H1 (cell line): ENCODE measurements at regions not wholly inside any gene's neighbourhood (a gene's known extent, or its start where the extent isn't known, plus 50 kb on each side); places are given as distances from the start of the nearest gene placed in this dataset.

Experiments
- CTCF ChIA-PET: fragments of 300-600 bp; sonication (Branson Sonifier 250); formaldehyde crosslinking; loops from one replicate; lab custom pipeline; 2021; ENCODE audit not compliant: partially characterized antibody; lab: Charles Lee
- POLR2A ChIA-PET: fragments of 300-600 bp; sonication (Branson Sonifier 250); formaldehyde crosslinking; loops from one replicate; lab custom pipeline; 2021; ENCODE audit warnings: inconsistent platforms; ENCODE audit not compliant: partially characterized antibody; lab: Charles Lee
- DNase-seq, 2 experiments: peaks; one replicate each; pipeline versions ENCODE4 v3.0.0 to v3.0.0-alpha.2; 2010 to 2022; ENCODE audit warnings: low spot score in 2 of 2, low read depth in 1 of 2, mixed read lengths in 1 of 2
- FAIRE-seq: peaks from 2 replicates; lab custom pipeline; 2011; peaks lifted over from hg19 to GRCh38; lab: Jason Lieb, UNC
- H2AFZ ChIP-seq: 2 replicates; pipeline ENCODE4 v1.8.1; 2012; ENCODE audit warnings: low read length, inconsistent platforms
- H2AK5ac ChIP-seq: 2 replicates; pipeline ENCODE4 v1.6.1; 2013; ENCODE audit warnings: low read depth, low read length
- H2BK120ac ChIP-seq: replicated peaks from 2 replicates; pipeline ENCODE3; 2013; ENCODE audit warnings: low read depth, low read length, inconsistent platforms
- H2BK12ac ChIP-seq: 2 replicates; pipeline ENCODE4 v1.6.1; 2013; ENCODE audit warnings: low read depth, low read length
- H2BK15ac ChIP-seq: 2 replicates; pipeline ENCODE4 v1.6.1; 2013; ENCODE audit warnings: low read length
- H2BK20ac ChIP-seq: 2 replicates; pipeline ENCODE4 v1.6.1; 2013; ENCODE audit warnings: low read length
- H2BK5ac ChIP-seq: 2 replicates; pipeline ENCODE4 v1.6.1; 2013; ENCODE audit warnings: low read depth, low read length
- H3K14ac ChIP-seq: 2 replicates; pipeline ENCODE4 v1.6.1; 2013; ENCODE audit warnings: inconsistent platforms; ENCODE audit not compliant: insufficient read length
- H3K18ac ChIP-seq: 2 replicates; pipeline ENCODE4 v1.6.1; 2013; ENCODE audit warnings: low read length; ENCODE audit errors: extremely low read depth
- H3K23ac ChIP-seq: 2 replicates; pipeline ENCODE4 v1.6.1; 2013; ENCODE audit warnings: inconsistent platforms; ENCODE audit not compliant: insufficient read length
- H3K23me2 ChIP-seq: 2 replicates; pipeline ENCODE4 v1.6.1; 2013; ENCODE audit warnings: low read depth, low read length
- H3K27ac ChIP-seq: 2 replicates; pipeline ENCODE4 v1.6.1; 2011; ENCODE audit warnings: low read depth, low read length, inconsistent platforms
- H3K27me3 ChIP-seq, 4 experiments: replicated peaks in 1 of 4; 1 replicate in 1 of 4; 2 replicates in 3 of 4; pipeline versions ENCODE4 v1.6.1 to v1.8.1; 2011 to 2013; ENCODE audit warnings: low read length in 3 of 4, mild to moderate bottlenecking in 3 of 4, inconsistent platforms in 2 of 4, mixed read lengths in 2 of 4, moderate library complexity in 1 of 4; ENCODE audit not compliant: control insufficient read depth in 3 of 4, insufficient read depth in 3 of 4; ENCODE audit errors: extremely low read depth in 1 of 4
- H3K36me3 ChIP-seq, 4 experiments: 2 replicates each; pipeline versions ENCODE4 v1.6.1 to v1.8.1; 2011 to 2013; ENCODE audit warnings: mild to moderate bottlenecking in 4 of 4, low read length in 3 of 4, moderate library complexity in 2 of 4, control low read depth in 1 of 4, inconsistent platforms in 1 of 4; ENCODE audit not compliant: insufficient read depth in 4 of 4, control insufficient read depth in 2 of 4
- H3K4ac ChIP-seq: replicated peaks from 2 replicates; pipeline ENCODE3; 2013; ENCODE audit warnings: low read length, low read depth, mixed read lengths, inconsistent platforms; ENCODE audit not compliant: insufficient read length
- H3K4me1 ChIP-seq, 4 experiments: replicated peaks in 1 of 4; 1 replicate in 1 of 4; 2 replicates in 3 of 4; pipeline versions ENCODE4 v1.6.1 to v1.8.1; 2011 to 2013; ENCODE audit warnings: low read length in 3 of 4, inconsistent platforms in 2 of 4, mixed read lengths in 1 of 4; ENCODE audit not compliant: insufficient read depth in 4 of 4, control insufficient read depth in 3 of 4
- H3K4me2 ChIP-seq, 2 experiments: 2 replicates each; pipeline versions ENCODE4 v1.6.1 to v1.8.1; 2011 to 2013; ENCODE audit warnings: low read depth in 2 of 2, low read length in 2 of 2, control low read depth in 1 of 2, inconsistent platforms in 1 of 2, mild to moderate bottlenecking in 1 of 2; ENCODE audit not compliant: insufficient read depth in 1 of 2
- H3K4me3 ChIP-seq, 4 experiments: fragments of 200-600, 300-600 bp in 1 of 4; sonication (generic), shearing (Covaris generic), sonication (Bioruptor Twin) in 1 of 4; 2 replicates each; pipeline versions ENCODE4 v1.5.1 to v1.8.1; 2011 to 2016; ENCODE audit warnings: low read length in 4 of 4, low read depth in 3 of 4, control low read depth in 2 of 4, inconsistent platforms in 2 of 4, mild to moderate bottlenecking in 2 of 4, mixed read lengths in 1 of 4, moderate library complexity in 1 of 4; ENCODE audit not compliant: insufficient read depth in 2 of 4; ENCODE audit errors: extremely low read depth in 1 of 4
- H3K56ac ChIP-seq: replicated peaks from 2 replicates; pipeline ENCODE3; 2013; ENCODE audit warnings: low read depth, mild to moderate bottlenecking, mixed read lengths, low read length, inconsistent platforms; ENCODE audit not compliant: insufficient read length
- H3K79me1 ChIP-seq: 2 replicates; pipeline ENCODE4 v1.6.1; 2013; ENCODE audit warnings: low read depth, low read length, control low read depth
- H3K79me2 ChIP-seq, 2 experiments: 2 replicates each; pipeline versions ENCODE4 v1.6.1 to v1.8.1; 2012 to 2013; ENCODE audit warnings: low read length in 2 of 2, mild to moderate bottlenecking in 2 of 2, inconsistent platforms in 1 of 2; ENCODE audit not compliant: insufficient read depth in 2 of 2, control insufficient read depth in 1 of 2
- H3K9ac ChIP-seq, 4 experiments: replicated peaks in 1 of 4; 1 replicate in 1 of 4; 2 replicates in 3 of 4; pipeline versions ENCODE4 v1.6.1 to v1.8.1; 2011 to 2013; ENCODE audit warnings: low read depth in 3 of 4, low read length in 3 of 4, control low read depth in 2 of 4, mild to moderate bottlenecking in 2 of 4, moderate library complexity in 2 of 4, inconsistent platforms in 1 of 4; ENCODE audit errors: extremely low read depth in 1 of 4
- H3K9me3 ChIP-seq, 2 experiments: 2 replicates each; pipeline versions ENCODE4 v1.6.1 to v1.8.1; 2012 to 2013; ENCODE audit warnings: mild to moderate bottlenecking in 2 of 2, moderate library complexity in 2 of 2, control low read depth in 1 of 2, inconsistent platforms in 1 of 2, low read depth in 1 of 2, low read length in 1 of 2, mixed read lengths in 1 of 2; ENCODE audit not compliant: insufficient read depth in 2 of 2
- H4K20me1 ChIP-seq, 2 experiments: replicated peaks in 1 of 2; 2 replicates each; pipeline versions ENCODE3 to v1.8.1; 2011 to 2013; ENCODE audit warnings: inconsistent platforms in 2 of 2, low read length in 2 of 2, mild to moderate bottlenecking in 1 of 2; ENCODE audit not compliant: insufficient read depth in 2 of 2, control insufficient read depth in 1 of 2
- H4K5ac ChIP-seq: 2 replicates; pipeline ENCODE4 v1.6.1; 2013; ENCODE audit warnings: low read length, low read depth, mixed read lengths, inconsistent platforms; ENCODE audit not compliant: insufficient read length
- H4K8ac ChIP-seq: 2 replicates; pipeline ENCODE4 v1.8.0; 2013; ENCODE audit warnings: mild to moderate bottlenecking, moderate library complexity, low read length, inconsistent platforms; ENCODE audit not compliant: insufficient read depth; ENCODE audit errors: extremely low read depth
- H4K91ac ChIP-seq: replicated peaks from 2 replicates; pipeline ENCODE3; 2013; ENCODE audit warnings: low read length, mixed read lengths, inconsistent platforms; ENCODE audit not compliant: insufficient read length
- WGBS, 2 experiments: shearing (Covaris generic) in 1 of 2; methylation state at CpG; one replicate each; pipeline versions ENCODE4 v1.1.6 to v1.1.7; 2013 to 2015; ENCODE audit warnings: low lambda C conversion rate in 2 of 2, mixed read lengths in 2 of 2, inconsistent platforms in 1 of 2, low coverage in 1 of 2, missing lambda C conversion rate in 1 of 2; ENCODE audit not compliant: insufficient replicate concordance in 2 of 2, insufficient coverage in 1 of 2, insufficient read length in 1 of 2; ENCODE audit errors: extremely low coverage in 1 of 2, missing lambda C conversion rate in 1 of 2; 5-methylcytosine and 5-hydroxymethylcytosine counted together
- TF ChIP-seq, protein P1 (sequence below): fragments of 300-600 bp; sonication (generic); IDR thresholded peaks from 2 replicates; pipeline ENCODE4 v1.7.1; 2012; ENCODE audit warnings: low read length, moderate library complexity, mild to moderate bottlenecking, inconsistent platforms; ENCODE audit not compliant: insufficient replicate concordance

DNA sequence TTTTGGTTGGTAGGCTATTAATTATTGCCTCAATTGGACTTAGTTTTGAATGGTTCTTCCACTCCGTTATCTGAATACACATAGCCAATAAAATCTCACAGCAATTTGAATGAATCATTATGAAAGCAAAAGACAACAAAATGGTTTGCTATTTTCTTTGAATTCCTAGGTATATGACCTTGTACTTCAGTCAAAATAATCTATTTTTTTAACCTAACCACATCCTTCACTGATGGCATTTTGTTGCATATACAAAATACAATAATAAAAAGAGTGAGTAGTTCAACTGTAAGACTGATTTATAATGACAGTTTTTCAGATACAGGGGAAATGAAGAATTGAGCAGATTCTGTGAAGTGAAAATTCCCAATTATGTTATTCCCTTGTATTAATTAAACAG is 433.1 kb downstream of the HTR7 start:
- Histone ChIP-seq H4K20me1 (no peaks in the 10 kb centered on the region), H3K79me2 (no peaks in the 10 kb centered on the region), H3K4ac (no peak overlapping the region), H2BK120ac (no peak overlapping the region), H2BK12ac (no peak overlapping the region), H3K9ac (no peak overlapping the region), H3K4me3 (no peak overlapping the region), H2BK5ac (no peak overlapping the region), H3K27ac (no peak overlapping the region), H3K56ac (no peak overlapping the region), H3K4me2 (no peak overlapping the region), H3K27me3 (no peaks in the 10 kb centered on the region), H4K5ac (no peak overlapping the region), H2BK15ac (no peak overlapping the region), H3K36me3 (no peaks in the 10 kb centered on the region), H4K8ac (no peak overlapping the region), H3K9me3 (no peaks in the 10 kb centered on the region), H3K23me2 (no peaks in the 10 kb centered on the region), H3K79me1 (no peaks in the 10 kb centered on the region), H2BK20ac (no peak overlapping the region), H4K91ac (no peak overlapping the region), H3K14ac (no peak overlapping the region), H2AK5ac (no peak overlapping the region), H3K4me1 (no peaks in the 10 kb centered on the region), H2AFZ (no peak overlapping the region), H3K18ac (no peak overlapping the region), H3K23ac (no peak overlapping the region)
- POLR2A ChIA-PET: no interaction called here
- CTCF ChIA-PET: interaction anchor here (1.4 kb wide), 1 partner anchor 166 kb away, joined by 4 read pairs; no protein-coding TSS in a partner anchor
- WGBS, 2 experiments: 89% methylated on average over 1 of the region's 1 CpG; no CpG with 5 or more reads in 1 of the 2 experiments
- FAIRE-seq: no peak
- no peak for DNase-seq
- TF ChIP-seq, protein P1, sequence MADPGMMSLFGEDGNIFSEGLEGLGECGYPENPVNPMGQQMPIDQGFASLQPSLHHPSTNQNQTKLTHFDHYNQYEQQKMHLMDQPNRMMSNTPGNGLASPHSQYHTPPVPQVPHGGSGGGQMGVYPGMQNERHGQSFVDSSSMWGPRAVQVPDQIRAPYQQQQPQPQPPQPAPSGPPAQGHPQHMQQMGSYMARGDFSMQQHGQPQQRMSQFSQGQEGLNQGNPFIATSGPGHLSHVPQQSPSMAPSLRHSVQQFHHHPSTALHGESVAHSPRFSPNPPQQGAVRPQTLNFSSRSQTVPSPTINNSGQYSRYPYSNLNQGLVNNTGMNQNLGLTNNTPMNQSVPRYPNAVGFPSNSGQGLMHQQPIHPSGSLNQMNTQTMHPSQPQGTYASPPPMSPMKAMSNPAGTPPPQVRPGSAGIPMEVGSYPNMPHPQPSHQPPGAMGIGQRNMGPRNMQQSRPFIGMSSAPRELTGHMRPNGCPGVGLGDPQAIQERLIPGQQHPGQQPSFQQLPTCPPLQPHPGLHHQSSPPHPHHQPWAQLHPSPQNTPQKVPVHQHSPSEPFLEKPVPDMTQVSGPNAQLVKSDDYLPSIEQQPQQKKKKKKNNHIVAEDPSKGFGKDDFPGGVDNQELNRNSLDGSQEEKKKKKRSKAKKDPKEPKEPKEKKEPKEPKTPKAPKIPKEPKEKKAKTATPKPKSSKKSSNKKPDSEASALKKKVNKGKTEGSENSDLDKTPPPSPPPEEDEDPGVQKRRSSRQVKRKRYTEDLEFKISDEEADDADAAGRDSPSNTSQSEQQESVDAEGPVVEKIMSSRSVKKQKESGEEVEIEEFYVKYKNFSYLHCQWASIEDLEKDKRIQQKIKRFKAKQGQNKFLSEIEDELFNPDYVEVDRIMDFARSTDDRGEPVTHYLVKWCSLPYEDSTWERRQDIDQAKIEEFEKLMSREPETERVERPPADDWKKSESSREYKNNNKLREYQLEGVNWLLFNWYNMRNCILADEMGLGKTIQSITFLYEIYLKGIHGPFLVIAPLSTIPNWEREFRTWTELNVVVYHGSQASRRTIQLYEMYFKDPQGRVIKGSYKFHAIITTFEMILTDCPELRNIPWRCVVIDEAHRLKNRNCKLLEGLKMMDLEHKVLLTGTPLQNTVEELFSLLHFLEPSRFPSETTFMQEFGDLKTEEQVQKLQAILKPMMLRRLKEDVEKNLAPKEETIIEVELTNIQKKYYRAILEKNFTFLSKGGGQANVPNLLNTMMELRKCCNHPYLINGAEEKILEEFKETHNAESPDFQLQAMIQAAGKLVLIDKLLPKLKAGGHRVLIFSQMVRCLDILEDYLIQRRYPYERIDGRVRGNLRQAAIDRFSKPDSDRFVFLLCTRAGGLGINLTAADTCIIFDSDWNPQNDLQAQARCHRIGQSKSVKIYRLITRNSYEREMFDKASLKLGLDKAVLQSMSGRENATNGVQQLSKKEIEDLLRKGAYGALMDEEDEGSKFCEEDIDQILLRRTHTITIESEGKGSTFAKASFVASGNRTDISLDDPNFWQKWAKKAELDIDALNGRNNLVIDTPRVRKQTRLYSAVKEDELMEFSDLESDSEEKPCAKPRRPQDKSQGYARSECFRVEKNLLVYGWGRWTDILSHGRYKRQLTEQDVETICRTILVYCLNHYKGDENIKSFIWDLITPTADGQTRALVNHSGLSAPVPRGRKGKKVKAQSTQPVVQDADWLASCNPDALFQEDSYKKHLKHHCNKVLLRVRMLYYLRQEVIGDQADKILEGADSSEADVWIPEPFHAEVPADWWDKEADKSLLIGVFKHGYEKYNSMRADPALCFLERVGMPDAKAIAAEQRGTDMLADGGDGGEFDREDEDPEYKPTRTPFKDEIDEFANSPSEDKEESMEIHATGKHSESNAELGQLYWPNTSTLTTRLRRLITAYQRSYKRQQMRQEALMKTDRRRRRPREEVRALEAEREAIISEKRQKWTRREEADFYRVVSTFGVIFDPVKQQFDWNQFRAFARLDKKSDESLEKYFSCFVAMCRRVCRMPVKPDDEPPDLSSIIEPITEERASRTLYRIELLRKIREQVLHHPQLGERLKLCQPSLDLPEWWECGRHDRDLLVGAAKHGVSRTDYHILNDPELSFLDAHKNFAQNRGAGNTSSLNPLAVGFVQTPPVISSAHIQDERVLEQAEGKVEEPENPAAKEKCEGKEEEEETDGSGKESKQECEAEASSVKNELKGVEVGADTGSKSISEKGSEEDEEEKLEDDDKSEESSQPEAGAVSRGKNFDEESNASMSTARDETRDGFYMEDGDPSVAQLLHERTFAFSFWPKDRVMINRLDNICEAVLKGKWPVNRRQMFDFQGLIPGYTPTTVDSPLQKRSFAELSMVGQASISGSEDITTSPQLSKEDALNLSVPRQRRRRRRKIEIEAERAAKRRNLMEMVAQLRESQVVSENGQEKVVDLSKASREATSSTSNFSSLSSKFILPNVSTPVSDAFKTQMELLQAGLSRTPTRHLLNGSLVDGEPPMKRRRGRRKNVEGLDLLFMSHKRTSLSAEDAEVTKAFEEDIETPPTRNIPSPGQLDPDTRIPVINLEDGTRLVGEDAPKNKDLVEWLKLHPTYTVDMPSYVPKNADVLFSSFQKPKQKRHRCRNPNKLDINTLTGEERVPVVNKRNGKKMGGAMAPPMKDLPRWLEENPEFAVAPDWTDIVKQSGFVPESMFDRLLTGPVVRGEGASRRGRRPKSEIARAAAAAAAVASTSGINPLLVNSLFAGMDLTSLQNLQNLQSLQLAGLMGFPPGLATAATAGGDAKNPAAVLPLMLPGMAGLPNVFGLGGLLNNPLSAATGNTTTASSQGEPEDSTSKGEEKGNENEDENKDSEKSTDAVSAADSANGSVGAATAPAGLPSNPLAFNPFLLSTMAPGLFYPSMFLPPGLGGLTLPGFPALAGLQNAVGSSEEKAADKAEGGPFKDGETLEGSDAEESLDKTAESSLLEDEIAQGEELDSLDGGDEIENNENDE: no peak
